Mesenchymal stem cell (in vitro differentiated cells and primary cell): ENCODE measurements at regions not wholly inside any gene's neighbourhood (a gene's known extent, or its start where the extent isn't known, plus 50 kb on each side); places are given as distances from the start of the nearest gene placed in this dataset.

ENCODE experiments used
- DNase-seq: peaks from one replicate; pipeline ENCODE4 v3.0.0-alpha.2; 2013
- H2AFZ ChIP-seq: one replicate; pipeline ENCODE4 v1.6.1; 2013; ENCODE audit warnings: low read depth, mild to moderate bottlenecking, control low read depth, inconsistent platforms, low read length, moderate library complexity
- H2AK5ac ChIP-seq: 2 replicates; pipeline ENCODE4 v1.6.1; 2013; ENCODE audit warnings: low read length, moderate library complexity, mild to moderate bottlenecking, inconsistent platforms; ENCODE audit not compliant: severe bottlenecking
- H2BK120ac ChIP-seq: one replicate; pipeline ENCODE4 v1.6.1; 2013; ENCODE audit warnings: low read depth, mild to moderate bottlenecking, inconsistent platforms, low read length, moderate library complexity
- H2BK12ac ChIP-seq, 2 experiments: one replicate each; pipeline ENCODE4 v1.6.1; 2013; ENCODE audit warnings: inconsistent platforms in 2 of 2, low read length in 2 of 2, mild to moderate bottlenecking in 2 of 2, moderate library complexity in 2 of 2, control low read depth in 1 of 2
- H2BK15ac ChIP-seq: one replicate; pipeline ENCODE4 v1.6.1; 2013; ENCODE audit warnings: mild to moderate bottlenecking, low read depth, inconsistent platforms; ENCODE audit not compliant: poor library complexity, severe bottlenecking
- H2BK5ac ChIP-seq: 2 replicates; pipeline ENCODE4 v1.6.1; 2013; ENCODE audit warnings: low read depth, mild to moderate bottlenecking, low read length, control low read depth, inconsistent platforms; ENCODE audit not compliant: poor library complexity, severe bottlenecking
- H3K14ac ChIP-seq, 2 experiments: one replicate each; pipeline ENCODE4 v1.6.1; 2013; ENCODE audit warnings: inconsistent platforms in 2 of 2, low read length in 2 of 2, control low read depth in 1 of 2, mild to moderate bottlenecking in 1 of 2, moderate library complexity in 1 of 2
- H3K18ac ChIP-seq, 2 experiments: one replicate each; pipeline ENCODE4 v1.6.1; 2013; ENCODE audit warnings: inconsistent platforms in 2 of 2, low read length in 2 of 2, control low read depth in 1 of 2, low read depth in 1 of 2, mild to moderate bottlenecking in 1 of 2
- H3K23ac ChIP-seq, 2 experiments: one replicate each; pipeline ENCODE4 v1.6.1; 2013; ENCODE audit warnings: inconsistent platforms in 2 of 2, low read length in 2 of 2, mild to moderate bottlenecking in 2 of 2, moderate library complexity in 2 of 2, control low read depth in 1 of 2
- H3K27ac ChIP-seq: 2 replicates; pipeline ENCODE4 v1.5.1; 2013; ENCODE audit warnings: mild to moderate bottlenecking, moderate library complexity, low read length, control low read depth, inconsistent platforms; ENCODE audit not compliant: poor library complexity, severe bottlenecking
- H3K27me3 ChIP-seq, 2 experiments: 2 replicates each; pipeline versions ENCODE4 v1.6.1 to v1.7.0; 2013; ENCODE audit warnings: low read length in 2 of 2, mild to moderate bottlenecking in 2 of 2, moderate library complexity in 2 of 2, control low read depth in 1 of 2, inconsistent platforms in 1 of 2; ENCODE audit not compliant: control insufficient read depth in 1 of 2, insufficient read depth in 1 of 2
- H3K36me3 ChIP-seq, 2 experiments: 2 replicates each; pipeline versions ENCODE4 v1.6.1 to v1.7.0; 2013; ENCODE audit warnings: low read length in 2 of 2, control low read depth in 1 of 2, inconsistent platforms in 1 of 2, low read depth in 1 of 2, mild to moderate bottlenecking in 1 of 2; ENCODE audit not compliant: insufficient read depth in 2 of 2, control insufficient read depth in 1 of 2
- H3K4ac ChIP-seq, 2 experiments: one replicate each; pipeline ENCODE4 v1.6.1; 2013; ENCODE audit warnings: inconsistent platforms in 2 of 2, low read length in 2 of 2, mild to moderate bottlenecking in 2 of 2, moderate library complexity in 2 of 2, control low read depth in 1 of 2, low read depth in 1 of 2
- H3K4me1 ChIP-seq: 2 replicates; pipeline ENCODE4 v1.6.1; 2013; ENCODE audit warnings: low read depth, low read length, control low read depth; ENCODE audit not compliant: control insufficient read depth, insufficient read depth
- H3K4me2 ChIP-seq: 2 replicates; pipeline ENCODE4 v1.6.1; 2013; ENCODE audit warnings: low read length, mild to moderate bottlenecking, inconsistent platforms; ENCODE audit not compliant: poor library complexity, severe bottlenecking
- H3K4me3 ChIP-seq, 2 experiments: 2 replicates each; pipeline versions ENCODE4 v1.5.1 to v1.7.0; 2013; ENCODE audit warnings: low read length in 2 of 2, mild to moderate bottlenecking in 2 of 2, control low read depth in 1 of 2, low read depth in 1 of 2; ENCODE audit not compliant: insufficient read depth in 1 of 2
- H3K79me1 ChIP-seq: replicated peaks from 2 replicates; pipeline ENCODE4 v1.6.1; 2013; ENCODE audit warnings: mild to moderate bottlenecking, control low read depth, low read length, inconsistent platforms; ENCODE audit not compliant: poor library complexity, severe bottlenecking
- H3K9ac ChIP-seq: 2 replicates; pipeline ENCODE4 v1.7.0; 2013; ENCODE audit warnings: mild to moderate bottlenecking, low read length, moderate library complexity
- H3K9me3 ChIP-seq: 2 replicates; pipeline ENCODE4 v1.7.0; 2013; ENCODE audit warnings: mild to moderate bottlenecking, low read length; ENCODE audit not compliant: control insufficient read depth
- H4K8ac ChIP-seq: one replicate; pipeline ENCODE4 v1.6.1; 2013; ENCODE audit warnings: inconsistent platforms, mild to moderate bottlenecking, low read length, moderate library complexity
- H4K91ac ChIP-seq: one replicate; pipeline ENCODE4 v1.6.1; 2013; ENCODE audit warnings: mild to moderate bottlenecking, low read length, inconsistent platforms
- WGBS: methylation state at CpG from one replicate; pipeline ENCODE4 v1.1.7; 2013; ENCODE audit warnings: mixed read lengths; 5-methylcytosine and 5-hydroxymethylcytosine counted together

DNA sequence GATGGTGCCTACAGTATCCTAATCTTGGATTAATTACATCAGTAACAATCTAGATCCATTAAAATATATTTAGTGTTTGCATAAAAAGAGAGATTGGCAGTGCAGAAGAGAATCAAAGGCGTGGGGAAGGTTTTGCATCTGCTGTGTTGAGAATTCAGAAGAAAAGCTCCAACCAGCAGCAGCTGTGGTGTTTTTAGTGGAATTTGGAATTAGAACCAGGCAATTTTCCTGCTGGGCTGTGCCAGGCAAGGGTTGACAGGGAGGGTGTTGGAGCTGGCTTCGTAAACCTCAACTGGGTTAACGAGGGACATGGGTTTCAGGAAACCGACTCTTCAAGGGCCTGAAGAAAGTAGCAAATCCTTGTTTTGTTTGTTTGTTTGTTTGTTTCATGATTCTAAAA lies 107.8 kb upstream of the WSCD1 start:
- Histone ChIP-seq H3K36me3 (no peaks in the 10 kb centered on the region), H3K4me3 (no peak overlapping the region), H3K4me2 (no peak overlapping the region), H3K9me3 (no peaks in the 10 kb centered on the region), H2BK15ac (no peak overlapping the region), H2AFZ (no peak overlapping the region), H3K27ac (no peak overlapping the region), H3K4me1 (no peaks in the 10 kb centered on the region), H3K27me3 (peaks cover 0 to 5% of the 10 kb centered on the region in 2 experiments), H3K79me1 (no peaks in the 10 kb centered on the region), H4K8ac (no peak overlapping the region), H3K4ac (no peak overlapping the region), H3K23ac (no peak overlapping the region), H3K9ac (no peak overlapping the region), H2BK12ac (no peak overlapping the region), H3K18ac (no peak overlapping the region), H4K91ac (no peak overlapping the region), H2BK5ac (no peak overlapping the region), H2BK120ac (no peak overlapping the region), H3K14ac (no peak overlapping the region), H2AK5ac (no peak overlapping the region)
- 84% methylated on average over 4 of the region's 4 CpGs for WGBS
- no peak for DNase-seq

DNA sequence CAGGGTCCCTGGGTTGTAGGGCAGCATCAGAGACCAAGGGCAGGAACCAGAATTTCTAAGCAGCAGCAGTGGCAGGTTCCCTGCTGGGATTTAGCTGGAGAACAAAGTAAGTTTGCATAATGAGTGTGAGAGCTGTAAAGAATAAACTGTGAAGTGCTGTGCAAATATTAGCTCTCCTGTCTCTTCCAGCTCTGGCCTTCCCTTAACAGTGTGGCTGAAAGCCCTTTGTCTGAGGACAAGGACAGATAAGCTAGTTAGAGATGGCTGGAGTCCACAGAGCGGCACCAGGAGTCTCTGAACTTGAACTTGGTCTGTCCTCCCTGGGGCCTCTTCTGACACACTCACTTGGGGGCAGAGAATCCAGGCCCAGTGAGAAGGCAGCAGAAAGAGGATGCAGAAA lies 98.2 kb upstream of the WSCD1 start:
- no peak overlapping the region for H3K4me3 ChIP-seq
- no peaks in the 10 kb centered on the region for H3K27me3 ChIP-seq
- H2BK5ac ChIP-seq: no peak overlapping the region
- 56% methylated on average over 1 of the region's 1 CpG for WGBS
- no peaks in the 10 kb centered on the region for H3K79me1 ChIP-seq
- H2BK120ac ChIP-seq: no peak overlapping the region
- H4K91ac ChIP-seq: no peak overlapping the region
- no peak overlapping the region for H2AFZ ChIP-seq
- H3K9ac ChIP-seq: no peak overlapping the region
- no peak for DNase-seq
- H3K4me1 ChIP-seq: no peaks in the 10 kb centered on the region
- H3K4me2 ChIP-seq: no peak overlapping the region
- H3K18ac ChIP-seq: no peak overlapping the region
- H2AK5ac ChIP-seq: no peak overlapping the region
- no peaks in the 10 kb centered on the region for H3K36me3 ChIP-seq
- no peak overlapping the region for H4K8ac ChIP-seq
- H2BK12ac ChIP-seq: no peak overlapping the region
- no peak overlapping the region for H3K14ac ChIP-seq
- no peak overlapping the region for H3K27ac ChIP-seq
- no peak overlapping the region for H2BK15ac ChIP-seq
- no peak overlapping the region for H3K23ac ChIP-seq
- H3K4ac ChIP-seq: no peak overlapping the region
- H3K9me3 ChIP-seq: peaks cover 9% of the 10 kb centered on the region

DNA sequence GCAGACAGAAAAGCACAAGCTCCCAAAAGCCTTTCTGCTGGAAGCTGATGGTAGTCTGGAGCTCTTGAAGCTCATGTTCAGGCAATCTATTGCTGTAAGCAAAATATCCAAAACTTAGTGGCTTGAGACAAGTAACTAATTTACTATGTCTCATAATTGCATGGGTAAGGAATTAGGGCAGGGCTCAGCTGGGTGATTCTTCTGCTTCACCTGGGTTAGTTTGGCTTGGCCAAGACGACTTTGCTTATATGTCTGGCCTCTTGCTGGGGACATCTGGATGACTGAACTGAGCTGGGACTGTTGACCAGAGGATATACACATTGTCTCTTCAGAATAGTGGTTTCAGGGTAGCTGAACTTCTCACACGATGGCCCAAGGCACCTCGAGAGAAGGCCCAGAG lies 96.8 kb upstream of the WSCD1 start:
- Histone ChIP-seq H3K27me3 (peaks cover 0 to 1% of the 10 kb centered on the region in 2 experiments), H3K14ac (no peak overlapping the region), H3K23ac (no peak overlapping the region), H3K4me3 (no peak overlapping the region), H3K4me1 (no peaks in the 10 kb centered on the region), H3K9me3 (peaks cover 9% of the 10 kb centered on the region), H3K4me2 (no peak overlapping the region), H2AFZ (no peak overlapping the region), H3K18ac (no peak overlapping the region), H3K27ac (no peak overlapping the region), H2BK5ac (no peak overlapping the region), H3K79me1 (no peaks in the 10 kb centered on the region), H3K9ac (no peak overlapping the region), H3K4ac (no peak overlapping the region), H2BK15ac (no peak overlapping the region), H2BK120ac (no peak overlapping the region), H4K91ac (no peak overlapping the region), H4K8ac (no peak overlapping the region), H3K36me3 (no peaks in the 10 kb centered on the region), H2AK5ac (no peak overlapping the region), H2BK12ac (no peak overlapping the region)
- 64% methylated on average over 3 of the region's 3 CpGs for WGBS
- DNase-seq: no peak

DNA sequence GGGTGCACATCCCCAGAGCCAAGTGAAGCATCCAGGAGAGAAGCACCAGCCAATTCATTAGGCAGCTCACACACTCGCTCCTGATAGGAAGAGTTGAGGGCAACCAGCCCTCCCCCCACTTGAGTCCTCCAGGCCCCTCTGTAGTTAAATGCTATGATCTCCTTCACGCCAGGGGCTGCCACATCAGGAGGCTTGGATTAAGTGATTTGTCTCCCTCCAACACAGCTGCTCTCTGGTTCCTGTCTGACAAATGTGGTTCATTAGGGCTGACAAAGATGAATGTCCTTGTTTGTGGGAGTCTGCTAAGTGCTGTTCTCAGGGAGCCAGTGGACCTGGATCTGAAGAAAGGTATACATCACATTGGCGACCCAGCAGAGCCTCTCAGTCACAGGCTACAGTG lies 94.5 kb upstream of the WSCD1 start:
- no peak overlapping the region for H3K18ac ChIP-seq

More for the DNA sequence above, 94.5 kb upstream of the WSCD1 start:
- Histone ChIP-seq H3K79me1 (no peaks in the 10 kb centered on the region), H4K8ac (no peak overlapping the region), H2AFZ (no peak overlapping the region), H3K23ac (no peak overlapping the region), H3K14ac (no peak overlapping the region), H3K9ac (no peak overlapping the region), H3K27ac (no peak overlapping the region), H4K91ac (no peak overlapping the region), H2AK5ac (no peak overlapping the region), H3K4ac (no peak overlapping the region), H2BK5ac (no peak overlapping the region), H3K4me2 (no peak overlapping the region), H3K9me3 (peaks cover 9% of the 10 kb centered on the region), H3K4me1 (no peaks in the 10 kb centered on the region), H2BK120ac (no peak overlapping the region), H2BK12ac (no peak overlapping the region), H3K36me3 (no peaks in the 10 kb centered on the region), H3K27me3 (peaks cover 0 to 5% of the 10 kb centered on the region in 2 experiments), H3K4me3 (no peak overlapping the region), H2BK15ac (no peak overlapping the region)
- 76% methylated on average over 3 of the region's 3 CpGs for WGBS
- DNase-seq: no peak
